NB4 (cell line): ENCODE measurements at regions not wholly inside any gene's neighbourhood (a gene's known extent, or its start where the extent isn't known, plus 50 kb on each side); places are given as distances from the start of the nearest gene placed in this dataset.

ENCODE experiments used
- MAX ChIP-seq: IDR thresholded peaks from 2 replicates; pipeline ENCODE4 v1.6.1; 2011; ENCODE audit warnings: low read depth, low read length
- MYC ChIP-seq: IDR thresholded peaks from 2 replicates; pipeline ENCODE4 v1.6.1; 2011; ENCODE audit warnings: low read depth, low read length
- POLR2A ChIP-seq: IDR thresholded peaks from 2 replicates; pipeline ENCODE4 v1.6.1; 2011; ENCODE audit warnings: mild to moderate bottlenecking; ENCODE audit not compliant: insufficient read length; ENCODE audit errors: extremely low read depth
- TF ChIP-seq, protein P1 (sequence below): IDR thresholded peaks from one replicate; pipeline ENCODE4 v1.5.1; 2012; ENCODE audit warnings: low read depth, low read length

GRCh38 chr9:16221822-16222547 lies 648.5 kb downstream of the BNC2 start:
- no peak for TF ChIP-seq POLR2A
- TF ChIP-seq, protein P1, sequence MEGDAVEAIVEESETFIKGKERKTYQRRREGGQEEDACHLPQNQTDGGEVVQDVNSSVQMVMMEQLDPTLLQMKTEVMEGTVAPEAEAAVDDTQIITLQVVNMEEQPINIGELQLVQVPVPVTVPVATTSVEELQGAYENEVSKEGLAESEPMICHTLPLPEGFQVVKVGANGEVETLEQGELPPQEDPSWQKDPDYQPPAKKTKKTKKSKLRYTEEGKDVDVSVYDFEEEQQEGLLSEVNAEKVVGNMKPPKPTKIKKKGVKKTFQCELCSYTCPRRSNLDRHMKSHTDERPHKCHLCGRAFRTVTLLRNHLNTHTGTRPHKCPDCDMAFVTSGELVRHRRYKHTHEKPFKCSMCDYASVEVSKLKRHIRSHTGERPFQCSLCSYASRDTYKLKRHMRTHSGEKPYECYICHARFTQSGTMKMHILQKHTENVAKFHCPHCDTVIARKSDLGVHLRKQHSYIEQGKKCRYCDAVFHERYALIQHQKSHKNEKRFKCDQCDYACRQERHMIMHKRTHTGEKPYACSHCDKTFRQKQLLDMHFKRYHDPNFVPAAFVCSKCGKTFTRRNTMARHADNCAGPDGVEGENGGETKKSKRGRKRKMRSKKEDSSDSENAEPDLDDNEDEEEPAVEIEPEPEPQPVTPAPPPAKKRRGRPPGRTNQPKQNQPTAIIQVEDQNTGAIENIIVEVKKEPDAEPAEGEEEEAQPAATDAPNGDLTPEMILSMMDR = no peak
- TF ChIP-seq MYC = no peak
- no peak for TF ChIP-seq MAX
